Peyer's patch (tissue), 4 donors: ENCODE measurements at regions not wholly inside any gene's neighbourhood (a gene's known extent, or its start where the extent isn't known, plus 50 kb on each side); places are given as distances from the start of the nearest gene placed in this dataset.

Experiments used
- DNase-seq, 3 donors: peaks; one replicate each; pipeline ENCODE4 v3.0.0-alpha.2; 2017 to 2019
- H3K27ac ChIP-seq, 4 donors: fragments of 200-600 bp; sonication (generic); one replicate each; pipeline ENCODE4 v1.5.1; 2016 to 2019
- H3K27me3 ChIP-seq, 2 donors: fragments of 200-600 bp; sonication (generic); one replicate each; pipeline ENCODE4 v1.5.1; 2019
- H3K36me3 ChIP-seq, 3 donors: fragments of 200-600 bp; sonication (generic); one replicate each; pipeline ENCODE4 v1.5.1; 2016 to 2019
- H3K4me1 ChIP-seq, 4 donors: fragments of 200-600 bp; sonication (generic); one replicate each; pipeline ENCODE4 v1.5.1; 2016 to 2019
- H3K4me3 ChIP-seq, 4 donors: fragments of 200-600 bp; sonication (generic); 1 replicate in 3 of 4; 2 replicates in 1 of 4; pipeline ENCODE4 v1.5.1; 2016 to 2019; ENCODE audit warnings: mild to moderate bottlenecking in 1 of 4
- H3K9me3 ChIP-seq, 4 donors: fragments of 200-600 bp; sonication (generic); one replicate each; pipeline ENCODE4 v1.5.1; 2016 to 2019; ENCODE audit warnings: mild to moderate bottlenecking in 1 of 4
- CTCF ChIP-seq, 6 experiments: fragments of 450-650 bp in 4 of 6; fragments of 200-600 bp in 2 of 6; sonication (generic) in 1 of 6; IDR thresholded peaks; one replicate each; pipeline ENCODE4 v1.5.1; 2017 to 2019; ENCODE audit warnings: antibody characterized with exemption in 6 of 6, mild to moderate bottlenecking in 3 of 6, moderate library complexity in 1 of 6
- POLR2A ChIP-seq, 2 donors: fragments of 450-650 bp; IDR thresholded peaks; one replicate each; pipeline ENCODE4 v1.5.1; 2017; ENCODE audit warnings: antibody characterized with exemption in 2 of 2, mild to moderate bottlenecking in 2 of 2, moderate library complexity in 2 of 2

DNA sequence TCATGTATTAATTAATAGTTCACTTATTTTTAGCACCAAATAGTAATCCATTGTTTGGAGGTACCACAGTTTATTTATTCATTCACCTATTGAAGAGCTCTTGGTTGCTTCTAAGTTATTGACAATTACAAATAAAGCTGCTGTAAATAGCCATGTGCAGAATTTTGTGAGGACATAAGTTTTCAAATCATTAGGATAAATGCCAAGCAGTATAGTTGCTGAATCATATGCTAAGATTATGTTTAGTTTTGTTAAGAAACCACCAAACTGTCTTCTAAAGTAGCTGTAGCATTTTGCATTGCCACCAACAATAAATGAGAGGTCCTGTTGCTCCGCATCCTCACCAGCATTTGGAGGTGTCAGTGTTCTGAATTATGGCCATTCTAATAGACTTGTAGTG is 2126.8 kb downstream of the PCDH9 start:
- Histone ChIP-seq H3K4me3 (no peak overlapping the region), H3K4me1 (no peaks in the 10 kb centered on the region), H3K36me3 (no peaks in the 10 kb centered on the region), H3K9me3 (no peaks in the 10 kb centered on the region), H3K27ac (no peak overlapping the region), H3K27me3 (no peaks in the 10 kb centered on the region)
- DNase-seq, result no peak
- TF ChIP-seq POLR2A (IDR thresholded peaks at IDR 0.05) (no peak), CTCF (IDR thresholded peaks at IDR 0.05) (no peak)

- no peak for TF ChIP-seq POLR2A (IDR thresholded peaks at IDR 0.05)
- TF ChIP-seq CTCF (IDR thresholded peaks at IDR 0.05), result no peak
- Histone ChIP-seq H3K9me3 (no peaks in the 10 kb centered on the region), H3K27me3 (no peaks in the 10 kb centered on the region), H3K4me3 (no peak overlapping the region), H3K4me1 (no peaks in the 10 kb centered on the region), H3K36me3 (no peaks in the 10 kb centered on the region), H3K27ac (no peak overlapping the region)
- DNase-seq, result no peak
These were observed 2134.7 kb downstream of the PCDH9 start for GRCh38 chr13:65095161-65096082.

- TF ChIP-seq POLR2A (IDR thresholded peaks at IDR 0.05) (no peak), CTCF (IDR thresholded peaks at IDR 0.05) (no peak)
- Histone ChIP-seq H3K4me1 (no peaks in the 10 kb centered on the region), H3K27me3 (no peaks in the 10 kb centered on the region), H3K27ac (no peak overlapping the region), H3K36me3 (no peaks in the 10 kb centered on the region), H3K4me3 (no peak overlapping the region), H3K9me3 (no peaks in the 10 kb centered on the region)
- DNase-seq, result no peak
These were observed 2136.8 kb downstream of the PCDH9 start for GRCh38 chr13:65093357-65093756.

DNA sequence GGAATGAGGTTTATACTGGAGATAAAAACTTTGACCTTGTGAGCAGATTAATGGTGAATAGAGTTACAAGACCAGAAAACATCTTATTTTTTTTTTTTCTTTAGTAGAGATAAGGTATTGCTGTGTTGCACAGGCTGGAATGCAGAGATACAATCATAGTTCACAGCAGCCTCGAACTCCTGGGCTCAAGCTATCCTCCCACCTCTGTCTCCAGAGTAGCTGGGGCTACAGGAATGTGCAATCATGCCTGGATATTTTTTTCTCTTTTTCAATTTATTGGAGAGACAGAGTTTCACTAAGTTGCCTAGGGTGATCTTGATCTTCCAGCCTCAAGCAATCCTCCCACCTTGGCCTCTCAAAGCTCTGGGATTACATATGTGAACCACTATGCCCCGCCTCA is 2139.1 kb downstream of the PCDH9 start:
- Histone ChIP-seq H3K4me3 (no peak overlapping the region), H3K36me3 (no peaks in the 10 kb centered on the region), H3K9me3 (no peaks in the 10 kb centered on the region), H3K27ac (no peak overlapping the region), H3K4me1 (no peaks in the 10 kb centered on the region), H3K27me3 (no peaks in the 10 kb centered on the region)
- no peak for DNase-seq
- TF ChIP-seq CTCF (IDR thresholded peaks at IDR 0.05) (no peak), POLR2A (IDR thresholded peaks at IDR 0.05) (no peak)

DNA sequence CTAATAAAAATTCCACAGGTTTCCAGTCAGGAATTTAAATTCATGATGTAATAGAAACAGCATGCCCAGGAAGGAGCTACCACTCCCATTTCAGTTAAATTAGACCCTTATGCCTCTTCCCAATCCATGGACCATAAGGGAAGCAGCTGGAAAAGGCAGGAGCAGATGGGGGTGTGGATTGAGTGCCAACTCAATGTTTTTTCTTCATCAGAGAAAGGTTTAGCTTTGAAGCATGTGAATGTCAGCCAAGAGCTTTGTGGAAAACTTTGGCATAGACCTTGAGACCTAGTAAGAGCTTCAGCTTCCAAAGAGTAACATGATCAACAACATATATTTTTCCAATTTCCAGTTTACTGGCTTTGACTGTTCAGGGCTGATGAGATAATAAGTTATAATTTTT is 2139.9 kb downstream of the PCDH9 start:
- H3K36me3 ChIP-seq, result no peaks in the 10 kb centered on the region
- TF ChIP-seq CTCF (IDR thresholded peaks at IDR 0.05) (no peak), POLR2A (IDR thresholded peaks at IDR 0.05) (no peak)
- DNase-seq, result no peak
- no peaks in the 10 kb centered on the region for H3K27me3 ChIP-seq
- H3K4me3 ChIP-seq, result no peak overlapping the region
- H3K9me3 ChIP-seq, result no peaks in the 10 kb centered on the region
- H3K4me1 ChIP-seq, result no peaks in the 10 kb centered on the region
- H3K27ac ChIP-seq, result no peak overlapping the region
